CD4-positive, alpha-beta T cell treated with Interleukin-17A for 1 hour (primary cell): ENCODE measurements at regions not wholly inside any gene's neighbourhood (a gene's known extent, or its start where the extent isn't known, plus 50 kb on each side); places are given as distances from the start of the nearest gene placed in this dataset.
"Not testable (repeated sequence)": the region's sequence is repeated elsewhere in the genome, so short reads cannot be mapped to it uniquely, and the experiment has no call there.

ENCODE experiments used
- DNase-seq: peaks from one replicate; pipeline ENCODE4 v3.0.0-alpha.2; 2020

DNA sequence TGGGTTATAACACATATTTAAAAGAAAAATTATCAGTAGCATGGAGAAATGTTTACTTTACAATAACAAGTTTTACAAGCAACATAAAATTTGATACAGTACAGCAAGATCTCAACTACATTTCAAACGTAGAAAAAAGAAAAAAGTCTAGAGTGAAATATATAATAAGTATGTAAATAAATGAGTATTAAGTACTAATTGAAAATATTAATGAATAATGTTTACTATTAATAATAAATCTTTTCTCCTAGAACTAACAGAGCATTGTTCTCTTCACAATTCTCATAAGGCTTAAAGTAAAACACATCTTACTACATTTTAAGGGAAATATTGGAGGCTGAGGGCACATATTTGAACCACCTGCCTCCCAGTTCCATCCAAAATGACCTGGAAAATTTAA is 72.1 kb downstream of the TMEM212 start:
- DNase-seq, result no peak

DNA sequence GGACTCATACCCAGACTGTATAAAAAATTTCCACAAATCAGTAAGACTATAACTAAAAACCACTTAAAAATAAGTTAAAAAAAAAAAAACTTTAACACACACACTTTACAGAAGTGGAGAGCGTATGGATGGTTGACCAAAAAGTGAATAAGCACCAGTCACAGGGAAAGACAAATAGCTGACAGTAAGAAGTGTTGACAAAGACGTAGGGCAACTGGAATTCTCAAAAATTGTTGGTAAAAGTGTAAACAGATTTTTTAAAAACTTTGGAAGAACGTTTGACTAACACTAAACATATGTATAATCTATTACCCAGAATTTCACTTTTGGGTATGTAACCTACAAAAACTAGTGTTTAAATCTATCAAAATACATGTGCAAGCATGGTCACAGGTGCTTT is 73.7 kb downstream of the TMEM212 start:
- DNase-seq, result no peak

DNA sequence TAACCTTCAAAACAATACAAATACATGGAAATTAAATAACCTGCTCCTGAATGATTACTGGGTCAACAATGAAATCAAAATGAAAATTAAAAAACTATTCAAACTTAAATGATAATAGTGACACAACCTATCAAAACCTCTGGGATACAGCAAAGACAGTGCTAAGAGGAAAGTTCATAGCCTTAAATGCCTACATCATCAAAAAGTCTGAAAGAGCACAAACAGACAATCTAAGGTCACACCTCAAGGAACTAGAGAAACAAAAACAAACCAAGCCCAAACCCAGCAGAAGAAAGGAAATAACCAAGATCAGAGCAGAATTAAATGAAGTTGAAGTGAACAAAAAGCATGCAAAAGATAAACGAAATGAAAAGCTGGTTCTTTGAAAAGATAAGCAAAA is 79.5 kb downstream of the TMEM212 start:
- DNase-seq, result not testable (repeated sequence)

DNA sequence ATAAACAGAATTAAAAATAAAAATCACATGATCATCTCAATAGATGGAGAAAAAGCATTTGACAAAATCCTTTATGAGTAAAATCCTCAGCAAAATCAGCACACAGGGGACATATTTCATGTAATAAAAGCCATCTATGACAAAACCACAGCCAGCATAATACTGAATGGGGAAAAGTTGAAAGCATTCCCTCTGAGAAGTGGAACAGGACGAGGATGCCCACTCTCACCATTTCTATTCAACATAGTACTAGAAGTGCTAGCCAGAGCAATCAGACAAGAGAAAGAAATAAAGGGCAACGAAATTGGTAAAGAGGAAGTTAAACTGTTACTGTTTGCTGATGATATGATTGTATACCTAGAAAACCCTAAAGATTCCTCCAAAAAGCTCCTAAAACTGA is 80.5 kb downstream of the TMEM212 start:
- DNase-seq, result not testable (repeated sequence)

DNA sequence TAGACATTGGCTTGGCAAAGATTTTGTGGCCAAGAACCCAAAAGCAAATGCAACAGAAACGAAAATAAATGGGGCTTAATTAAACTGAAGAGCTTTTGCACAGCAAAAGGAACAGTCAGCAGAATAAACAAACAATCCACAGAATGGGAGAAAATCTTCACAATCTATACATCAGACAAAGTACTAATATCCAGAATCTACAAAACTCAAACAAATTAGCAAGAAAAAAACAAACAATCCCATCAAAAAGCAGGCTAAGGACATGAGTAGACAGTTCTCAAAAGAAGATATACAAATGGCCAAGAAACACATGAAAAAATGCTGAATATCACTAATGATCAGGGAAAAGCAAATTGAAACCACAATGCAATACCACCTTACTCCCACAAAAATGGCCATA is 81.7 kb downstream of the TMEM212 start:
- not testable (repeated sequence) for DNase-seq

GRCh38 chr3:171932153-171932611 is 89.0 kb downstream of the TMEM212 start:
- DNase-seq, result no peak

DNA sequence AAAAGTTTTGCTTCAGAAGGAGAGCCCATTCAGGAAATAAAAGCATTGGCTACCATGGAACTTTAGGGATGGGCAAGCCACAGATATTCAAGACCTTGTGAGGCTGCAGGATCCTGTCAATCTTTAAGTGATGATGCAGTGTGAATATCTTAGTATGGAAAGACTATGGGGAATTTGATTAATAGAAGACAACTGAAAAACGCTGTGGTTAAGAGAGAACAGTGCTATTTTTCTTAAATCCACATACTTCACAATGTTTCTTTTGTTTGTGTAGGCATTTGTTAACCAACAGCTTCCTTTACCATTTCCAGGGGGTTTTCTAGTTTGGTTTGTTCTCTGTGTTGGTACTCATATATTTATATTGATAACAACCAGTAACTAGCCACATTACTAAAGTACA is 90.3 kb downstream of the TMEM212 start:
- DNase-seq, result no peak

GRCh38 chr3:171935261-171936123 is 92.3 kb downstream of the TMEM212 start:
- no peak for DNase-seq

DNA sequence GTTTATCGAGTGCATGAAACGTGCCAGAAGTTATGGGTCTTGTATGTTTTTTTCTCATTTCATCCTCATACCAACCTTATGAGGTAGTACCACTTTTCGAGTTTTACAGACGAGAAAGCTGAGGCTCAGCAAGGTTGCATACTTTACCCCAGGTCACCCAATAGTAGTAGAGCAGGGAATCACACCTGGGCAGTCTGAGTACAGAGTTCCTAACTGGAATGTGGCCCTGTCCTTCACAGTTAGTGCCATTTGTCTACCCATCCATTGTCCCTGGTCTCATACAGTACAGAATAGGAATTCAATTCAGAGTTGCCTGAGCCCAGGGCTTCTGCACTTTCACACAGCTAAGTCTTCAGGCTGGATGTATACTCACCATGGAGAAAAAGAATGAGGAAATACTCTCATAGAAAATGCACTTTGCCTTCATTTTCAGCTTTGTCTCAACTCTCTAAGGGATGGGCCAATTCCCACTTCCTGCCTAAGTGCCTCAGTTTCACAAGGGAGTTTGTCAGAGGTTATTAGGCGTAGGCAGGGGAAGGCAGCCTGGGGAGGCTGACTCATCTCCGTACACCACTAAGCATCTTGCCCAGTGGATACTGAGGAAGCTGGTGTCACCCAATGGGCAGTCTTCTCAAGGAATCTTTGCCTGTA is 93.2 kb downstream of the TMEM212 start:
- DNase-seq, result no peak

GRCh38 chr3:171939578-171939977 is 96.4 kb downstream of the TMEM212 start:
- DNase-seq, result no peak

DNA sequence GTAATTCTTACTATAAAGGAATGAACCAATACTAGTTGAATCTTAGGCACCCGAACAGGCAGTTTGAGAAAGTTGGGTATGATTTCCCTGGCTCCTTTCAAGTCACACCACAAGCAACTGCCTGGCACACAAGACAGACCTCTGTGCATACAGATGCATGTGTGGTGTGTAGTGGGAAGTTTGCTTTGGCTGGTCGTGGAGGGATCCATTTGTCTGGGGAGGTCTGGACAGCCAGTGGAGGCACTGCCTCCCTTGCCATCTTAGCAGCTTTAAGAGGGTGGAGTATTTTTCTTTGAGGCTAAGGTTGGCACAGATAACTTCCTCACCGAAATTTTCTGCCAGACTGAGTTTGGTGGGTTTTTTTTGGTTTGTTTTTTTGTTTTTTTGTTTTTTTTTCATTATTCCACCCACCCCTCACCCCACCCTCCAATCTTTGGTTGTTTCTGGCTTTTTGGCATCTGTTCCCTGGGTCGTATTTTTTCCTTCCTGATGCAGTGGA is 97.1 kb downstream of the TMEM212 start:
- no peak for DNase-seq

DNA sequence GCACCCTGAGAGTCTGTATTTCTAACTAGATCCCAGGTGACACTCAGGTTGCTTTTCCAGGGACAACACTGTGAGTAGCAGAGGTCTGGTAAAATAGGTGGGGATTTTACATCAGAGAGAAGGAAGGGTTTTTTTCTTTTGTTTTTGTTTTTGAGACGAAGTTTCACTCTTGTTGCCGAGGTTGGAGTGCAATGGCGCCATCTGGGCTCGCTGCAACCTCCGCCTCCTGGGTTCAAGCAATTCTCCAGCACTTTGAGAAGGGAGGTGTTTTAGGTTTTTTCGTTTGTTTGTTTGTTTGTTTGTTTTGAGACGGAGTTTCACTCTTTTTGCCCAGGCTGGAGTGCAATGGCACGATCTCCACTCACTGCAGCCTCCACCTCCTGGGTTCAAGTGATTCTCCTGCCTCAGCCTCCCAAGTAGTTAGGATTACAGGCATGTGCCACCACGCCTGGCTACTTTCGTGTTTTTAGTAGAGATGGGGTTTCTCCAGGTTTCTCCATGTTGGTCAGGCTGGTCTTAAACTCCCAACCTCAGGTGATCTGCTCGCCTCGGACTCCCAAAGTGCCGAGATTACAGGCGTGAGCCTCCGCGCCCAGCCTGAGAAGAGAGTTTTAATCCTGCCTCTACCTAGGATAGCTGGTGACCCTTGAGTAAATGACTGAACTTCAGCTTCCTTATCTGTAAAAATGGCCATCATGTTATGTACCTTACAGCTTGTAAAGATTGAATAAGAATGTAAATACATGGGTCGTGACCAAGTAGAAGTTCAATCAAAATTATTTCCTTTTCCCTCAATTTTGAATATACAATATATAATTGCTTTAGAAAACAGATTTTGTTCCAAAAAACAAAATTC is 95.9 kb upstream of the FNDC3B start:
- DNase-seq, result no peak

GRCh38 chr3:171944118-171945016 is 95.0 kb upstream of the FNDC3B start:
- DNase-seq, result no peak

- DNase-seq, result no peak
Measured at GRCh38 chr3:171948674-171949073, 90.7 kb upstream of the FNDC3B start.

GRCh38 chr3:171949554-171949953 is 89.8 kb upstream of the FNDC3B start:
- DNase-seq, result no peak

DNA sequence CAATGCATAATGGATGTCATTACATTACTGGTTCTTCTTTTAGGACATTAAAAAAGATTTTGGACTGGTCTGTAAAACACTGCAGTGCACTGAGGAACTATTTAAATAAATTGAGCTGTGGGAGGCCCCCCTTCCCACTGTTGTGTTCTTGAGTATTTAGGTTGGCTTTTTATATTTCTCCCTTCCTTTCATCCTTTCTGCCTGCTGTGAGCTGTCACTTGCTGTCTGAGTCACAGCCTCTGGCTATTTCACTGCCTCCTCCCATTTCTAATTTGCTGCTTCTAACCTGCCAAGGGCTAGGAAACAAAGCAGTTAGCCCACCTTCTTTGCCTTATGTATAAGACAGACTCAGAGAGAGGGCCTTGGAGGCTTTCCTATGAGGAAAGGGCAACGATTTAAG is 89.0 kb upstream of the FNDC3B start:
- DNase-seq, result no peak

GRCh38 chr3:171951597-171951996 is 87.8 kb upstream of the FNDC3B start:
- no peak for DNase-seq

GRCh38 chr3:171953301-171954022 is 85.9 kb upstream of the FNDC3B start:
- DNase-seq, result no peak

DNA sequence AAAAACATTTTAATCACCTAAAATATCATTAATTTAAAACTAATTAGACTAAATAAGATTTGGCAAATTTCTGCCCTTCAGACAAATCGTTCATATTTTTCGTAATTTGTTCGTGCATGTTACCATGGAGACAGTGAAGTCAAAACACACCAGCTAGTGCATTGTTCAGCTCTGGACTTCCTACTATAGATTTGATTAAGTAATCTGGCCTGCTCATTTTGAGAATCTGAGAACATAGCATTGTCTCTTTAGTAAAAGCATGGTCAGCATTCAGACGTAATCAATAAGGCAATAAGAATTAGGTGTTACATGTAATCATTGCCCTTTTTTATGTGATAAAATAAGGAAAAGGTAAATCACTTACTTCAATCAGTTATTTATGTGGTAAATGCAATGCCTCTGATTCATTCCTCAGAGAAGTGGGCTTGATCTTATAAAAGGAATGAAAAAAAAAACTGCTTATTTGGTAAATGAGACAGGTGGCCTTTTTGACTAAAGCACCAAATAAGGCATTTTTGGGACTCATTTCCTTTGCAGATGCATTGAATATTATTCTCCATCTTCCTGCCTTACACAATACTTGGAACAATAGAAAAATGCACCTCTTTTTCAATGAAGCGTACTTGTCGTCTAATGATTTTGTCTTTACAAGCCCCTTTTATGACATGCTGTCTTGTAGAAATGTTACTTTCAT is 84.5 kb upstream of the FNDC3B start:
- peak; percentile 4 for DNase-seq

- no peak for DNase-seq
Measured at GRCh38 chr3:171955598-171955997, 83.8 kb upstream of the FNDC3B start.

DNA sequence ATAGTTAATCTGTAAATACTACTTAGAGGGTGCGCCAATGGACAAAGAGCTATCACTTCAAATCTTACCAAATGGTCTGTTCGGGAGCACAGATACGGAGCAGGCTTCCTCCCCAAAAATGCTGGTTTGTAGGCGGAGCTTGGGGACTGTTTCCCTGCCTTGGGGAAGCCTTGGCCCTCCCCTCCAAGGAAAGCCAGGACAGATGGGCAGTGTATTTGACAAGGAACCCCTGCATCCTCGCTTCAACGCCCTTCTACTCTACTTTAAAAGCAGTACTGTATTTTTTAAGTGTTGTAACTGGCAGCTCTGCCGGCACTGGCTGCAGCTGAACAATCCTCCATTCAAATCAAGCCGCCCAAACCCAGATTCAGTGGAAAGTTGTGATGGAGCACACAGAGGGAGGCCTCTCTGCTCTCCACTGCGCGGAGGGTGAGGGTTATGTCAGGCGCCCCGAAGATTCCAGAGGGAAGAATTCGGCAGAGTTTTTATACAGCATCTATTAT is 83.1 kb upstream of the FNDC3B start:
- DNase-seq, result no peak
